ENCODE measurements at regions not wholly inside any gene's neighbourhood (a gene's known extent, or its start where the extent isn't known, plus 50 kb on each side); places are given as distances from the start of the nearest gene placed in this dataset.

DNA sequence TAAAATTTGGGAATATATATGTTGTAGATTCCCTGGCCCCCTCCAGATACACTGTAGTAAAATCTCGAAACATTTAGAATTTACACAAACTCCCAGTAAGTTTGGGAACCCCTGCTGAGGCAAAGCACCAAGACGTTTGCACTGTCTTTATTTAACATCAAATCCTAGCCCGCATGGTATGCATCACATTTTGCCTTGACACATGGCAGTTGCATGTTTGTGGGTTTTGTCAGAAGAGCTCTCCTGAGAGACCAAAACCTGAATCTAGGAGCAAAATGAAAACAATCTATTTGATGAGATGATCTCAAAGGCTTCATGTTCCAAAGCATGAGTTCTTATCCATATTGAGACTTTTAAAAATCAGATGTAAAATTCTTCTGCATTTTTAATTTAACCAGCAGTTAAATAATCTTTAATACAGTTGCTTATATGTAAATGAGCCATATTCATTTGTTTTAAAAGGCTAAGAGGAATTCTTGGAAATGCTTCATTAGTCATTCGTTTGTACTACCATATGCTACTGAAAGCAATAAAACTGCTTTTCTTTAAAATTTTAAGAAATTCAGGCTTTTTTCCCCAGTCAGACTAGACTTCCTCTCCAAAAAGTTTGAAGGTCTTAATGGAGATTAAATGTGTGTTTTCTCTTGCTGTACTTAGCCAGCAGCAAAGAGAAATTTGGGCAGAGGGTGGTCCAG lies 105.2 kb upstream of the BOC start (continued):
- TF ChIP-seq, protein P1, sequence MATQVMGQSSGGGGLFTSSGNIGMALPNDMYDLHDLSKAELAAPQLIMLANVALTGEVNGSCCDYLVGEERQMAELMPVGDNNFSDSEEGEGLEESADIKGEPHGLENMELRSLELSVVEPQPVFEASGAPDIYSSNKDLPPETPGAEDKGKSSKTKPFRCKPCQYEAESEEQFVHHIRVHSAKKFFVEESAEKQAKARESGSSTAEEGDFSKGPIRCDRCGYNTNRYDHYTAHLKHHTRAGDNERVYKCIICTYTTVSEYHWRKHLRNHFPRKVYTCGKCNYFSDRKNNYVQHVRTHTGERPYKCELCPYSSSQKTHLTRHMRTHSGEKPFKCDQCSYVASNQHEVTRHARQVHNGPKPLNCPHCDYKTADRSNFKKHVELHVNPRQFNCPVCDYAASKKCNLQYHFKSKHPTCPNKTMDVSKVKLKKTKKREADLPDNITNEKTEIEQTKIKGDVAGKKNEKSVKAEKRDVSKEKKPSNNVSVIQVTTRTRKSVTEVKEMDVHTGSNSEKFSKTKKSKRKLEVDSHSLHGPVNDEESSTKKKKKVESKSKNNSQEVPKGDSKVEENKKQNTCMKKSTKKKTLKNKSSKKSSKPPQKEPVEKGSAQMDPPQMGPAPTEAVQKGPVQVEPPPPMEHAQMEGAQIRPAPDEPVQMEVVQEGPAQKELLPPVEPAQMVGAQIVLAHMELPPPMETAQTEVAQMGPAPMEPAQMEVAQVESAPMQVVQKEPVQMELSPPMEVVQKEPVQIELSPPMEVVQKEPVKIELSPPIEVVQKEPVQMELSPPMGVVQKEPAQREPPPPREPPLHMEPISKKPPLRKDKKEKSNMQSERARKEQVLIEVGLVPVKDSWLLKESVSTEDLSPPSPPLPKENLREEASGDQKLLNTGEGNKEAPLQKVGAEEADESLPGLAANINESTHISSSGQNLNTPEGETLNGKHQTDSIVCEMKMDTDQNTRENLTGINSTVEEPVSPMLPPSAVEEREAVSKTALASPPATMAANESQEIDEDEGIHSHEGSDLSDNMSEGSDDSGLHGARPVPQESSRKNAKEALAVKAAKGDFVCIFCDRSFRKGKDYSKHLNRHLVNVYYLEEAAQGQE (IDR thresholded peaks at IDR 0.05; ENCODE audit: low read depth): no peak
- TF ChIP-seq, protein P2, sequence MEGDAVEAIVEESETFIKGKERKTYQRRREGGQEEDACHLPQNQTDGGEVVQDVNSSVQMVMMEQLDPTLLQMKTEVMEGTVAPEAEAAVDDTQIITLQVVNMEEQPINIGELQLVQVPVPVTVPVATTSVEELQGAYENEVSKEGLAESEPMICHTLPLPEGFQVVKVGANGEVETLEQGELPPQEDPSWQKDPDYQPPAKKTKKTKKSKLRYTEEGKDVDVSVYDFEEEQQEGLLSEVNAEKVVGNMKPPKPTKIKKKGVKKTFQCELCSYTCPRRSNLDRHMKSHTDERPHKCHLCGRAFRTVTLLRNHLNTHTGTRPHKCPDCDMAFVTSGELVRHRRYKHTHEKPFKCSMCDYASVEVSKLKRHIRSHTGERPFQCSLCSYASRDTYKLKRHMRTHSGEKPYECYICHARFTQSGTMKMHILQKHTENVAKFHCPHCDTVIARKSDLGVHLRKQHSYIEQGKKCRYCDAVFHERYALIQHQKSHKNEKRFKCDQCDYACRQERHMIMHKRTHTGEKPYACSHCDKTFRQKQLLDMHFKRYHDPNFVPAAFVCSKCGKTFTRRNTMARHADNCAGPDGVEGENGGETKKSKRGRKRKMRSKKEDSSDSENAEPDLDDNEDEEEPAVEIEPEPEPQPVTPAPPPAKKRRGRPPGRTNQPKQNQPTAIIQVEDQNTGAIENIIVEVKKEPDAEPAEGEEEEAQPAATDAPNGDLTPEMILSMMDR (IDR thresholded peaks at IDR 0.05 in 2 of 3, conservative IDR thresholded peaks at IDR 0.05 in 1 of 3; ENCODE audit: borderline replicate concordance in 1 of 3, insufficient read depth in 1 of 3, low read depth in 2 of 3, low read length in 2 of 3): no peak
- TF ChIP-seq EZH2 (IDR thresholded peaks at IDR 0.05): no peak
- no peak for TF ChIP-seq YY1 (IDR thresholded peaks at IDR 0.05; ENCODE audit: extremely low read depth, insufficient replicate concordance, low read depth, low read length)
- no peak for TF ChIP-seq CBX3 (IDR thresholded peaks at IDR 0.05; ENCODE audit: low read depth)
- no peak for TF ChIP-seq ZNF274 (IDR thresholded peaks at IDR 0.05; ENCODE audit: low read depth, low read length)
- no peak for TF ChIP-seq SIN3A (IDR thresholded peaks at IDR 0.05; ENCODE audit: low read depth)
- TF ChIP-seq SP1 (IDR thresholded peaks at IDR 0.05; ENCODE audit: low read depth): no peak
- no peak for TF ChIP-seq CEBPB (IDR thresholded peaks at IDR 0.05; ENCODE audit: low read depth)
- TF ChIP-seq ZFX (IDR thresholded peaks at IDR 0.05): no peak
